Caki2 (cell line): ENCODE measurements at regions not wholly inside any gene's neighbourhood (a gene's known extent, or its start where the extent isn't known, plus 50 kb on each side); places are given as distances from the start of the nearest gene placed in this dataset.
"Not testable (repeated sequence)": the region's sequence is repeated elsewhere in the genome, so short reads cannot be mapped to it uniquely, and the experiment has no call there.

Source experiments
- DNase-seq: peaks from one replicate; pipeline ENCODE4 v3.0.0-alpha.2; 2015; ENCODE audit warnings: low read depth
- in situ Hi-C: cut with HindIII; loops from 2 replicates; pipeline ENCODE4 v1.10.0; 2016; ENCODE audit warnings: low sequenced_read_pairs, low pct_unique_long_range_greater_than_20kb, mixed read lengths

DNA sequence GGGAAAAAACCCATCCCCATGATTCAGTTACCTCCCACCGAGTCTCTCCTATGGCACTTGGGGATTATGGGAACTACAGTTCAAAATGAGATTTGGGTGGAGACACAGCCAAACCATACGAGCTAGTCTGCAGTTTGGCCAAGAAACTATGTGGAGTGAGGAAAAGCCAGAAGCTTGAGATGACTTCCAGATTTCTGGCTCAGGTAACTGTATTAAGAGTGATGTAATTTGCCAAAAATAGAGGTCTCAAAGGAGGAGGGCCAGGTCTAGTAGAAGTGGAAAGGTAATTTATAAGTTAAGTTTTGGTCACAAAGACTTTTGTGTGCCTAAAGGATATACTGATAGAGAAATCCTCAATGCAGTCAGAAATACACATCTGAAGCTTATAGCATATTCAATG lies 279.7 kb upstream of the MGMT start:
- no peak for DNase-seq
- in situ Hi-C loops: no loop called here

DNA sequence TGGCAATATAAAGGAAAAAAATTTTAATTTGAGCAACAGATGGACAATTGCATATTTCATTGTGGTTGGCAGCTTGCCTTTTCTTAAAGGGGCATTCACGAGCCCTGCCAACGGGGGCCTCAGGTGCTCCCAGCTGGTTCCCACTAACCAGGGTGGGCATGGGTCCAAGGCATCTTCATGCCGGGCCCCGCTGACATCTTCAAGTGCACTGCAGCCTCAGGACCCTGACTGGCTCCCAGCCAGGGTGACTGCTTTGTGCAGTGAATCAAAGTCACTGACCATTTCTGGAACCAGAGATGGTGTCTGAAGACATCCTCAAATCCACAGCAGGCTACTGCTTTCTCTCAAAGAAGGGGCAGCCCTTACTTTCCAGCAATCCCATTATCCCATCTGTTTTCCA lies 275.2 kb upstream of the MGMT start:
- DNase-seq: no peak
- in situ Hi-C loops: no loop called here

DNA sequence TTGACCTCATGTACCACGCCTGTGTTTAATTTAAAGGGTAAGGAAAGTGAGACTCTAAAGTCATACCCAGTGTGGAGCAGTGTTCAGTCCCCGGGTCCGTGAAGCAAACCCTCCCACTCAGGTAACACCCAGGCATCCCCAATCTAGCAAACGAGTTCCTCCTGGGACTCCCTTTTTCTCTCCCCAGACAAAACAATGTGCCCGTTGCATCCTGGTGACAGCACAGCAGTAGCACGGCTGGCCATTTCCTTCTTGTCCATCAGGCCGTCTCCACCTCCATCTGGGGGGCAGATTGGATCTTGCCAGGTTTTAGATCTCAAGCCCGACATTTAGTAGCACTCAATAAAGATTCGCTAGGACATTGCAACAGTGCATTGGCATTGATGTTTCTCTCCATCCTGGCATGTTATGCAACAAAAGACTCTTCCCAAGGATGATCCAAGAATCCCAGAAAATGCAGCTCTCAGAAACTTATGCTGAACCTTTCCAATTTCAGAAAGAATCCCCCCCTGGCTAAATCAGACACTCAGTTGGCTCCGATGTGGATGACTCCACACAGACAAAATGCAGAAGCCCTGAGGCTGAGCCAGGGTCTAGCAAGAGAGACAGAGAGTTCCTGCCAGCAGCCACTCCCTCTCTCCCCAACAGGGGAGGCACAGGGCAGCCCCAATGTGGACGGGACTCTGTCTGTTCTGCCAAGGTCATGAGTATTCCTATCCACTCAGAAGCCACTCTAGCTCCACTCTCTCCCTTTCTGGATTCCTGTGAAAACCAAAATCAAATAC lies 274.5 kb upstream of the MGMT start:
- in situ Hi-C loops: no loop called here
- no peak for DNase-seq

DNA sequence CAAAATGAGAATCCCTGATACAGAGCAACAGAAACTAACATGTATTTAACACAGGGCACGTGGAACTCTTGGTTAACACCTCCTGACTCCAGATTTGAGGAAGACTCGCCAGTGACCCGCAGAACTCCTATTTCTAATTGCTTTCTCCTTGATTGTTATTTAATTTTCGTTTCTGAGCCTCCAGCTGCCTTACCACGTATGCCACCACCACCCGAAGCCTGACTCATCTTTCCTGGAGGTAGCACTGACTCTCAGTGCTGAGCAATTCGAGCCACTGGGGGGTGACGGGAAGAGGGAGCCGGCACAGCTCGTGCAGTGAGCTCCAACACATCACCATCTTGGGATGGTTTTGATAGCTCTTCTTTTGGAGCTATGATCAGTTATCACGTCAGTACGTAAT lies 273.9 kb upstream of the MGMT start:
- peak; percentile 18 for DNase-seq
- in situ Hi-C loops: no loop called here

DNA sequence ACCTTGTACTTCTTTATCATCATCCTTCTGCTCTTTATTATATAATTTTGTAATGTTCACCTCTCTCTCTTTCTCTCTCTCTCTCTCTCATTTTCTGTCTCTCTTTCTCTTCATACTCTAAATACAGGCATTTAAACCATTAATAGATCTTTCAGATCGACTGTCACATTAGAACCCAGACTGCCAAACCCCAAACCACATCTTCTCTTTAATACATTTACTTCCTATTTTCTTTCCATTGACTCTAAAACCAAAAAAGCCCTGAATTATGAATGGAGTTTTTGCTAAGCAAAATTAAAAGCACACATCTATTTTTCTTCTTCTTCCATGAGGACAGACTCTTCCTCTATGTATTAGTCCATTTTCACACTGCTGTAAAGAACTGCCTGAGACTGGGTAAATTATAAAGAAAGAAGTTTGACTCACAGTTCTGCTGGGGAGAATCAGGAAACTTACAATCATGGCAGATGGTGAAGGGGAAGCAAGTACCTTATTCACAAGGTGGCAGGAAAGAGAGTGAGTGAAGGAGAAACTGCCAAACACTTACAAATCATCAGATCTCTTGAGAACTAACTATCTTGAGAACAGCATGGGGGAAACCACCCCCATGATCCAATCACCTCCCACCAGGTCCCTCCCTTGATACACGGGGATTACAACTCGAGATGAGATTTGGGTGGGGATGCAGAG lies 272.7 kb upstream of the MGMT start:
- in situ Hi-C loops: no loop called here
- DNase-seq: no peak

DNA sequence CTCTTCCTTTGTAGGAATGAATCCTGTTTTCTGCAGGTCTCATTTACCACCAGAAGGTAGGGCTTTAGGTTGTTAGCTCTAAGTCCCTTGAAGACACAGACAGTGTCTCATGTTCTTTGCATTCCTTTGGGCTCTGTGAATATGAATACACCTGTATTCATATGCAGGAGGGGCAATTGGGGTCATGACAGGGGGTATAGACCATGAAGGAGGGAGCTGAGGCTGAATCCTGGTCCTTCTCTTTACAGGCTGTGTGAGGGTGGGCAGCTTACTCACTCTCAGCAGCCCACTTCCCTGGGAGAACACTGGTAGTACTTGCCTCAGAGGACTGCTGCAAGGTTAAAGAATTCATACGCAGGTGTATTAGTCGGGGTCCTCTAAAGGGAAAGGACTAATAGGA lies 267.2 kb upstream of the MGMT start:
- DNase-seq: no peak
- in situ Hi-C loops: no loop called here

DNA sequence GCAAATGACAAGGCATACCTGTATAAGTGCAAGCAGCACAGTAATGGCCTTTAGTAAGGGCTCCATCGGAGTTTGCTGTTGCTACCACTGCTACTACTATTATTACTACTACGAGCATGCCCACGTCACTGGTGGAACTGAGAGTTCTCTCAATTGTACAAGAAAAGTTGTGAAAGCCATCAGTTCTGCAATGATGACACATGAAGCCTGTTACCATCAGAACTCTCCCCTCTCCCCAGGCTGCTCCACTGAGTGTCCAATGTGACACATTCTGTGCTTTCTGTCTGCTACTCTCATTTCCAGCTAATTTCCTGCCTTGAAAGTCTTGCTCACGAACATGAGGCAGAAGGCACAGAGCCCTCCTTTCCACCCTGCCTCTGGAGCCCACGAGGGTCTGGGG lies 263.2 kb upstream of the MGMT start:
- in situ Hi-C loops: no loop called here
- DNase-seq: no peak

DNA sequence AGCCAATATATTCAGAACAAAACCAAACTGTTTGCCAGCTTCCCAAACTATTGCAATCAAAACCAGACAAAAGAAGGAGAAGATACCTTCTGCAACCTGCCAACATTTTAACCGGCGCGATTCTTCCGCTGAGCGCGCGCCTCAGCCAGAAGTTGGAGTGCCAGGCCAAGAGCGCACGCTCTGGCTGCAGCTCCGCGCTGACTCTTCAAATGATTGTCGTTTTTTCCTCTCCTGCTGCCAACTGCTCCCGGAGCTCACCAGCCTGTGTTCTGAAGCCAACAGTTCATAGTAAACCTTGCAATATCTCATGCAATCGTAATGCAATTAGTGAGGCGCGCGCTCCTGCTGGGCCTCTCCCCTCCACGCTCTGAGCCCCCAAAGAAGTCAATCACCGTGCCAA lies 259.7 kb upstream of the MGMT start:
- in situ Hi-C loops: no loop called here

DNA sequence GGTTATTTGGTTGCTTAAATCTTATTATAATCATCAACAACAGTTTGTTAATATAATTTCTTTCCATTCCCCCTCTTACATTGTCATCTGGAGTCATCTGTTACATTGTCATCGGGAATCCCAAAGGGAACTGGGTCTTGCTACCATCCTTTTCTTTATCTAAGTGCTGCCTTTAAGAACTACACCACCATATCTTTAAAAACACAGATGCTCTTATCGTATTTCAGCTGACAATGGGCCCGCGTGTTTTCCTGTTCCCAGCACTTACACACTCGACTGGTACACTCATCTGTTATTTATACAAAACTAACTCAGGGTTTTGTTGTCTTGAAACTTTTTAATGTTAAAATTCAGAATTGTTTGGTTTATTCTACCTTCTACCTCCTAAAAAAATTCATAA lies 256.2 kb upstream of the MGMT start:
- in situ Hi-C loops: no loop called here
- DNase-seq: no peak

More for the DNA sequence above, 259.7 kb upstream of the MGMT start:
- DNase-seq: no peak

DNA sequence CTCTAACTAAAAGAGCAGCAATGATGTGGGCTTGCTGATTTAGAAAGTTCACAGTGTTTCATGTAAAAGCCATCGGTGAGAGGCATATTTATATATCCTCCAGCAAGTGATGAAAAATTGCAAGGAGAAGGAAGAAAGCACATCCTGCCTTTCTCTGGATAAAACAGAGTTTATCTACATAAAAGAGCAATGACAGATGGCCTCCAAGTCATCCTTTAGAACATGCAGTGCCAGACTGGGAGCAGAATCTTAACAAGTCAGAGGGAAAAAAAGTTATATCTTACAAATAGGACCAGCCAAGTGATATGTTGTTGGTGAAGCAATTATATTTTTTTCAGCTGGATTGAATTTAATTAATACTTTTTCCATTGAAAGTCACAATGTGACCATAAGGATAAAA lies 253.8 kb upstream of the MGMT start:
- in situ Hi-C loops: no loop called here

DNA sequence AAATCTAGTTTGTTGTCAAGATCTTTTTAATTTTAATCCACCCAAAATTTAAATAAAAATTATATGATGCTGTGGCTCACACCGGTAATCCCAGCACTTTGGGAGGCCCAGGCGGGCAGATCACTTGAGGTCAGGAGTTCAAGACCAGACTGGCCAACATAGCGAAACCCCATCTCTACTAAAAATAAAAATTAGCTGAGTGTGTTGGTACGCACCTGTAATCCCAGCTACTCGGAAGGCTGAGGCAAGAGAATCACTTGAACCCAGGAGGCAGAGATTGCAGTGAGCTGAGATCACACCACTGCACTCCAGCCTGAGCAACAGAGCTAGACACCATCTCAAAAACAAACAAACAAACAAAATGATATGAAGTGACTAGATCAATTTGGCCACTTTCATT lies 253.0 kb upstream of the MGMT start:
- DNase-seq, in situ Hi-C loops: not testable (repeated sequence)

More for the DNA sequence above, 253.8 kb upstream of the MGMT start:
- no peak for DNase-seq

DNA sequence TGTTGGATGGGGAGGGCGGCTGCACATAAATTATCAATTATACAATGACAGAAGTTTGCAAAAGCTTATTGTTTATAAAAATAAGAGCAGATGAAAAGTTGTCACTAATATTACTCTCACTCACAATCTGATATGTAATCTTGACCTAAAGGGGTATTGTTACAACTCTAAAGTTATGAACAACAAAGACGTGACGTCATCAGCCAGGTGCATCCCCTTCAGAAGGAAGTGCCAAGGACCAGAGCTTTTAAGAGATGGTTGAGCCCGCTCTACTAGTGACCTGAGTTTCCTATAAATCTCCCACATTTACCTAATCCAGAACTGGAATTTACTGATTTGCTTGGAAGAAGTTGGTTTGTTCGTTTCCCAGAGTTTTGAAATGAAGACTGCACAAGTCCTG lies 247.7 kb upstream of the MGMT start:
- DNase-seq: no peak
- in situ Hi-C loops: no loop called here

DNA sequence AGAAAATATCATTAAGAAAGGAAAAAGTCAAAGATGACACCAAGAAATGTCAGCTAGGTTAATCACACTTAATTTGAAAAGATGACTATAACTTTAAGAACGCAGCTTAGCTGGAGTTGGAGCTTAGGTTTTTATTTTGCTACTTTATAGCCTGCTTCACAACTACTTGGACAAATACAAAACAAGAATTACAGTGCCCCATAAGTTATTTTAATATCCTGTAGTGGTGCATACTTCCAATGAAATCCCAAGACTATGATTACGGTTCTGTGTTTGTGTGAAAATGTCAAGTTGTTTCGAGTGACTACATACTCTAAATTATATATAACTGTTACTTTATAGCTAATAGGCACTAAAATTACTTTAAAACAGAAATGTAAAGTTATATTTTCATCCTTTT lies 244.6 kb upstream of the MGMT start:
- DNase-seq: no peak
- in situ Hi-C loops: no loop called here

DNA sequence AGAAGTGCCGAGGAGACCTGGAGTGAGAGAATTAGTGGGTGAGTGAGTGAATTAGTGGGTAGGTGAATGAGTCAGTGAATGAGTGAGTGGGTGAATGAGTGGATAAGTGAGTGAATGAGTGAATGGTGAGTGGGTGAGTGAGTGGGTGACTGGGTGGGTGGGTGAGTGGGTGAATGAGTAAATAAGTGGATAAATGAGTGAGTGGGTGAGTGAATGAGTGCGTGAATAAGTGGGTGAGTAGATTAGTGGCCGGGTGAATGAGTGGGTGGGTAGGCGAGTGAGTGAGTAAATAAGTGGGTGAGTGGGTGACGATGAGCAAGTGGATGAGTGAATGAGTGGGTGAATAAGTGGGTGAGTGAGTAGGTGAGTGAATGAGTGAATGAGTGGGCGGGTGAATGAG lies 243.7 kb upstream of the MGMT start:
- no peak for DNase-seq
- in situ Hi-C loops: no loop called here

DNA sequence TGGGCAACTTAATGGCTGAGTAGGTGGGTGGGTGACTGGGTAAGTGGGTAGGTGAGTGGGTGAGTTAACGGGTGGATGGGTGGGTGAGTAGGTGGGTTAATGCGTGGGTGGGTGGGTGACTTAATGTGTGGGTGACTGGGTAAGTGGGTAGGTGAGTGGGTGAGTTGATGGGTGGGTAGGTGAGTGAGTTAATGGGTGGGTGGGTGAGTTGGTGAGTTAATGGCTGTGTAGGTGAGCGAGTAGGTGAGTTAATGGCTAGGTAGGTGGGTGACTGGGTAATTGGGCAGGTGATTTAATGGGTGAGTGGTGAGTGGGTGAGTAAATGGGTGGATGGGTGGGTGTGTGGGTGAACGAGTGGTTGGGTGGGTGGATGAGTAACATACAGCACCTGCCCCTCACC lies 243.0 kb upstream of the MGMT start:
- in situ Hi-C loops: no loop called here
- no peak for DNase-seq

DNA sequence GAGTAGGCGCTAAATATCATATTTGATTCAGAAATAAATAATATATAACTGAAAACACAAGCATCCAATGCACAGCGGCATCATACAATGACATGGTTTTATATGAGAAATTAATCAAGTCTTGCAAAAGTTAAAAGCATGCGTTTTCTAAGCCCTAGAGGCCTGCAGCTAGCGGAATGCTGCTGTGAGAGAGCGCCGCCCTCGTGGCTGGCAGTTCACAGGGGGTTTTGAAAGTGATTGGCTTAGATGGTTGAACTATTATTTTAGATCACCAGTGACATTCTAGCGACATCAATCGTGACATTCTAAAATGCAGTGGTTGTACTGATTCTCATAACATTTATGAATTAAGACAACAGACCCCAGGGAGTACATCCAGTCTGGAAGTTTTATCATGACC lies 235.2 kb upstream of the MGMT start:
- no peak for DNase-seq
- in situ Hi-C loops: no loop called here

DNA sequence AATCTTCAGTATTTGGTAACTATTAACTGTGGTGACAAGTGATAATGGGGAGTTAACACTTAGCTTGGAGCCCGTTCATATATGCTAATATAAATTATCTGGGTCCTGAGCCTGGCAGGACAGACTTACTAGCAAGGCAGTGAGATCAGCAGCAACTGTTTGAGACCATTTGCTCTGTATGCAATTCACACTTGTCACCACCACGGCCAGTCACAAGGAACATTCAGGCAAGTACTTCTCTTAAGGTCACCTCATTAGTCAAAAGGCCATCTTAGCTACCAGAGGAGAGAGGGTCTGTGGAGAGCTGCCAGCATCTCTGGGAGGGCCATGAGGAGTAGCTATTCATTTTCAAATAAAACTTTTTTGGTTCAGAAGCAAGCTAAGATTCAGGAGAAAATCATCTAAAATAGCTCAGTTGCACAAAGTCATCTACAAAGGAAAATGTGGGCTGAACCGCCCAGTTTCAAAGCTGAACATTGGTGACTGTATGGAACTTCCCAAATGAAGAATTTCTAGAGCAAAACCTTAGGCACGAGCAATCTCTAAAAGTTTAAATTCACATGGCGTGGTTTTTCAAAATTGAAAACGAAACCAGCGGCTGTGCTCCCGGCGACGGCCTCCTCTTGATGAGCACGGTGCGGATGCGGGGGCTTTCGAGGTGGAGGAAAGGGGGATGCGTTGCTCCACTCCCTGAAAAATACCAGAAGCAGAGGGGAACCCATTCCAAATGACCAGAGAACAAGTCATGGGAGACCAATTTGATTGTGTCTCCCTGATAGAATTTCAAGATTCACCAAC lies 233.5 kb upstream of the MGMT start:
- in situ Hi-C loops: no loop called here
- no peak for DNase-seq

DNA sequence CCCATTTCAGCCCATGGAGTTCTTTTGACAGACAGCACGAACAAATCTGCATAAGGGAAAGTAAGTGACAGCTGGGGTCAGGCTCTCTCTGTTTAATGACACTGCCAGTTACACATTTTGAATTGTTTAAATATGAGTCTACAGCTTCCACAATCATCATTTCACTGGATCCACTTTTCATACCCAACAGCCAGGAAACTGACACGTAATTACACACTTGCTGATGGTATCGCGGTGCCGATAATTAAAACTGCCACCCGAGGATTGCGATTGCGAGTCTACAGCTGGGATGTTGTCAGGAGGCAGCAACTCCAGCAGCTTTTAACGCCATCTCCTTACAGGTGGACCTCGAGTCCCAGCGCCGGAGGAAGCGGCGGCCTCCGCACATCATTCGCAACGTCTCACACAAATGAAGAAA lies 230.8 kb upstream of the MGMT start:
- no peak for DNase-seq
- in situ Hi-C loops: no loop called here

DNA sequence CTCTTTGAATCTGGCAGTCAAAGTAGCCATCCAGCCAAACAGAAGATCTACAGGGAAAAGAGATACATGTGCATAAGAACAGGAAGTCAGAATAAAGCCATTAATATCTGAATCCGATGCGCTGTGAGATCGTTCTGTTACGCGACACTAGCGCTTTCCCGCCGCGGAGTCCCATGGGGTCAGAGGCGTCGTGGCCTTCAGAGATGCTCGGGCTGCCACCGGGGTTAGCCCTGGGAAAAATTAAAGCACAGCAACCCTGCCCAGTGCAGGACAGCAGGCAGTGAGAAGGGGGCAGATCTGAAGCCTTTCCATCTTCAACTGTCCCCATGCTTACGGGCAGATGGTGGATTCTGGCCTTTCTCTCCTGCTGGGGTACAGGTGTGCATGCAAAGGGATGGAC lies 225.6 kb upstream of the MGMT start:
- in situ Hi-C loops: no loop called here
- no peak for DNase-seq
